ENCODE measurements at regions not wholly inside any gene's neighbourhood (a gene's known extent, or its start where the extent isn't known, plus 50 kb on each side); places are given as distances from the start of the nearest gene placed in this dataset.

DNA sequence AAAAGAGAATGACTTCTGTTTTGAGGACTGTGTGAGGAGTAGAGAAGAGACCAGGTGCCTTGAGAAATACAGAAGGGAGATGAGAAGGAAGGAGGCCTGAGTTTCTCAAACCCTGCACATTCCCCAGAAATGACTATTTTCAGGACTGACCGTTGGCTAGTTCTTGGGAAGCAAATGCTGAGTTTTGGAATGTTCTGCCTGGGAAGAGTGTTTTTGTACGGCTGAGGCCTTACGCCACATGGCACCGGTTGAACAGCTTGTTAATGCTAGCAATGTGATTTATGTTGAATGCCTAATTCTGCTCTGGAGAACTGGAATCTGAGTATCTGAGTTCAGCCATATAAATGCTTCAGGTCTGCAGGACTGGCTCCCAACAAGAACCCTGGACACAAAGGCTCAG is 152.7 kb upstream of the ADAMTS16 start:
- Mint-ChIP-seq H3K27me3 (ENCODE audit: low read depth) (no peaks in the 10 kb centered on the region), H3K4me1 (peaks cover 10% of the 10 kb centered on the region), H3K36me3 (ENCODE audit: low read depth) (no peaks in the 10 kb centered on the region), H3K4me3 (no peak overlapping the region), H3K27ac (ENCODE audit: unreplicated experiment) (no peak overlapping the region), H3K9me3 (no peaks in the 10 kb centered on the region)
- no peak for DNase-seq (ENCODE audit: low read depth, low spot score)
- TF ChIP-seq, protein P1, sequence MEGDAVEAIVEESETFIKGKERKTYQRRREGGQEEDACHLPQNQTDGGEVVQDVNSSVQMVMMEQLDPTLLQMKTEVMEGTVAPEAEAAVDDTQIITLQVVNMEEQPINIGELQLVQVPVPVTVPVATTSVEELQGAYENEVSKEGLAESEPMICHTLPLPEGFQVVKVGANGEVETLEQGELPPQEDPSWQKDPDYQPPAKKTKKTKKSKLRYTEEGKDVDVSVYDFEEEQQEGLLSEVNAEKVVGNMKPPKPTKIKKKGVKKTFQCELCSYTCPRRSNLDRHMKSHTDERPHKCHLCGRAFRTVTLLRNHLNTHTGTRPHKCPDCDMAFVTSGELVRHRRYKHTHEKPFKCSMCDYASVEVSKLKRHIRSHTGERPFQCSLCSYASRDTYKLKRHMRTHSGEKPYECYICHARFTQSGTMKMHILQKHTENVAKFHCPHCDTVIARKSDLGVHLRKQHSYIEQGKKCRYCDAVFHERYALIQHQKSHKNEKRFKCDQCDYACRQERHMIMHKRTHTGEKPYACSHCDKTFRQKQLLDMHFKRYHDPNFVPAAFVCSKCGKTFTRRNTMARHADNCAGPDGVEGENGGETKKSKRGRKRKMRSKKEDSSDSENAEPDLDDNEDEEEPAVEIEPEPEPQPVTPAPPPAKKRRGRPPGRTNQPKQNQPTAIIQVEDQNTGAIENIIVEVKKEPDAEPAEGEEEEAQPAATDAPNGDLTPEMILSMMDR (conservative IDR thresholded peaks at IDR 0.05) = no peak

GRCh38 chr5:4989118-4989517 is 151.0 kb upstream of the ADAMTS16 start:
- H3K4me3 Mint-ChIP-seq = no peak overlapping the region
- no peaks in the 10 kb centered on the region for H3K9me3 Mint-ChIP-seq
- H3K36me3 Mint-ChIP-seq (ENCODE audit: low read depth) = no peaks in the 10 kb centered on the region
- H3K4me1 Mint-ChIP-seq = peaks cover 10% of the 10 kb centered on the region
- no peak overlapping the region for H3K27ac Mint-ChIP-seq (ENCODE audit: unreplicated experiment)
- no peaks in the 10 kb centered on the region for H3K27me3 Mint-ChIP-seq (ENCODE audit: low read depth)
- no peak for DNase-seq (ENCODE audit: low read depth, low spot score)
- TF ChIP-seq, protein P1 (conservative IDR thresholded peaks at IDR 0.05) = no peak

GRCh38 chr5:4990017-4990416 is 150.1 kb upstream of the ADAMTS16 start:
- TF ChIP-seq, protein P1 (conservative IDR thresholded peaks at IDR 0.05) = no peak
- Mint-ChIP-seq H3K9me3 (no peaks in the 10 kb centered on the region), H3K27me3 (ENCODE audit: low read depth) (no peaks in the 10 kb centered on the region), H3K27ac (ENCODE audit: unreplicated experiment) (no peak overlapping the region), H3K36me3 (ENCODE audit: low read depth) (no peaks in the 10 kb centered on the region), H3K4me1 (peaks cover 8% of the 10 kb centered on the region), H3K4me3 (no peak overlapping the region)
- no peak for DNase-seq (ENCODE audit: low read depth, low spot score)

DNA sequence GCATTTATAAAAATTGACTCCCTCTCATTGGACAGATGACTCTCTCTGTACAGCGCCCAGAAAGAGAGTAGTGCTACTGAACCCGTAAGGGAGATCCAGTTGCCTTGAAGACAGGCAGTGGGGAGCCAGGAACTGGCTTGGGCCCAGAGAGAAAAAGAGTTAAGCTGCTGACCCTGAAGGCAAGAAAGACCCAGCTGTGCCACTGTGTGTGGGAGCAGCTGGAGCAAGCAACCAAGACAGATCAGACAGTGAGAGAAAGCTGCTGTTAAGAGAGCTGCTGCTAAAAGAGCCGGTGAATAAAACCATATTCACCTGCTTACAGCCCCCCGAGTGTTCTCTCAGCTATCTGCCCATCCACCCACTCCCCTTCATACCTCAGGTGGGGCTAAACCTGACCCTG is 149.7 kb upstream of the ADAMTS16 start:
- Mint-ChIP-seq H3K4me3 (no peak overlapping the region), H3K27me3 (ENCODE audit: low read depth) (no peaks in the 10 kb centered on the region), H3K27ac (ENCODE audit: unreplicated experiment) (no peak overlapping the region), H3K4me1 (peaks cover 6% of the 10 kb centered on the region), H3K36me3 (ENCODE audit: low read depth) (no peaks in the 10 kb centered on the region), H3K9me3 (no peaks in the 10 kb centered on the region)
- DNase-seq (ENCODE audit: low read depth, low spot score) = no peak
- TF ChIP-seq, protein P1 (conservative IDR thresholded peaks at IDR 0.05) = no peak

DNA sequence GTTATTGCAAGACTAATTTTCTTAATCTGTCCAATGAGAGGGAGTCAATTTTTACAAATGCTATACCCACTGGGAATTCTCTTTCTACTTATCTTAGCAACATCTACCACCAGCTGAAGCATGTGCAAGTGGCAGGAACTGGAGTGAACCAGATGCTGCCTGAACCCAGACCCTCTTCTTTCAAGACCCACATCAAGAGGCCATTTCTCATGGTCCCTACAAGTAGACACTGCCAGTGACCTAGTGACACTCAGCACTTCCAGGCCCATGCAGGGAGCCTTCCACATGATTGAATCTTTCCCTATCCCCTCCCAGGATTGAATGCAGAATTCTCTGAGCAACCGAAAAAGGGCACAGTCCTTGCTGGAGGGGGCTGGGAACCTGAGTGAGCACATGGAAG is 148.2 kb upstream of the ADAMTS16 start:
- no peaks in the 10 kb centered on the region for H3K9me3 Mint-ChIP-seq
- DNase-seq (ENCODE audit: low read depth, low spot score) = no peak
- TF ChIP-seq, protein P1 (conservative IDR thresholded peaks at IDR 0.05) = no peak

DNA sequence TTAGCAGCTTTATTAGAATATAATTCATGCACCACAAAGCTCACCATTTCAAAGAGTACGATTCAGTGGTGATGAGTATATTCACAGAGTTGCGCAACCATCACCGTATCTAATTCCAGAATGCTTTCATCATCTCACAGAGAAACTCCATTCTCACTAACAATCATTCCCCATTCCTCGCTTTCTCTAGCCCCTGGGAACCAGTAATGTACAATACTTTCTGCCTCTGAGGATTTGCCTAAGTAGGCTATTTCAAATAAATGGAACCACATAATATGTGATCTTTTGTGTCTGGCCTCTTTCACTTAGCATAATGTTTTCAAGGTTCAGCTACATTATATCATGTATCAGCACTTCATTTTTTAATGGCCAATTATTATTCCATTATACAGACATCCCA is 145.1 kb upstream of the ADAMTS16 start:
- H3K36me3 Mint-ChIP-seq (ENCODE audit: low read depth) = no peaks in the 10 kb centered on the region
- H3K4me3 Mint-ChIP-seq = no peak overlapping the region
- no peaks in the 10 kb centered on the region for H3K9me3 Mint-ChIP-seq
- no peaks in the 10 kb centered on the region for H3K27me3 Mint-ChIP-seq (ENCODE audit: low read depth)
- TF ChIP-seq, protein P1 (conservative IDR thresholded peaks at IDR 0.05) = no peak
- H3K4me1 Mint-ChIP-seq = peaks cover 6% of the 10 kb centered on the region
- DNase-seq (ENCODE audit: low read depth, low spot score) = no peak
- H3K27ac Mint-ChIP-seq (ENCODE audit: unreplicated experiment) = no peak overlapping the region

More for the DNA sequence above, 148.2 kb upstream of the ADAMTS16 start:
- Mint-ChIP-seq H3K4me3 (no peak overlapping the region), H3K4me1 (peaks cover 6% of the 10 kb centered on the region), H3K27me3 (ENCODE audit: low read depth) (no peaks in the 10 kb centered on the region), H3K36me3 (ENCODE audit: low read depth) (no peaks in the 10 kb centered on the region), H3K27ac (ENCODE audit: unreplicated experiment) (no peak overlapping the region)

Data from neural crest cell (in vitro differentiated cells).